HEK293 (cell line): ENCODE measurements at regions not wholly inside any gene's neighbourhood (a gene's known extent, or its start where the extent isn't known, plus 50 kb on each side); places are given as distances from the start of the nearest gene placed in this dataset.

Experiments
- CTCF ChIA-PET: fragments of 350-600 bp; formaldehyde crosslinking; extraction: SDS; loops from one replicate; lab custom pipeline; 2021; ENCODE audit warnings: antibody characterized with exemption; lab: Yijun Ruan, JAX
- POLR2A ChIA-PET: fragments of 300-600 bp; formaldehyde crosslinking; extraction: SDS; loops from one replicate; lab custom pipeline; 2020; ENCODE audit warnings: antibody characterized with exemption, inconsistent platforms; lab: Yijun Ruan, JAX
- H3K27ac ChIP-seq: fragments of 200-500 bp; sonication (Bioruptor generic); 2 replicates; pipeline ENCODE4 v1.5.1; 2014; ENCODE audit warnings: low read depth, low read length, control low read depth, inconsistent platforms; ENCODE audit errors: extremely low read depth
- H3K36me3 ChIP-seq, 2 experiments: fragments of 200-500 bp in 1 of 2; sonication (Bioruptor generic) in 1 of 2; 1 replicate in 1 of 2; 2 replicates in 1 of 2; pipeline ENCODE4 v1.5.1; 2014 to 2017; ENCODE audit warnings: inconsistent platforms in 2 of 2, low read length in 2 of 2; ENCODE audit not compliant: control insufficient read depth in 2 of 2, insufficient read depth in 1 of 2
- H3K4me1 ChIP-seq: fragments of 200-500 bp; sonication (Bioruptor generic); 2 replicates; pipeline ENCODE4 v1.5.1; 2014; ENCODE audit warnings: mild to moderate bottlenecking, low read length, inconsistent platforms; ENCODE audit not compliant: control insufficient read depth, insufficient read depth
- H3K4me3 ChIP-seq: 2 replicates; pipeline ENCODE4 v1.5.1; 2011; ENCODE audit warnings: low read depth, mild to moderate bottlenecking, control low read depth, low read length, moderate library complexity
- H3K9me3 ChIP-seq: fragments of 200-500 bp; sonication (Bioruptor generic); 2 replicates; pipeline ENCODE4 v1.5.1; 2014; ENCODE audit warnings: low read depth, low read length, inconsistent platforms; ENCODE audit not compliant: control insufficient read depth, insufficient read depth
- HOXA7 ChIP-seq: sonication (generic); formaldehyde crosslinking; IDR thresholded peaks from 2 replicates; pipeline ENCODE4 v1.8.1; 2022; ENCODE audit warnings: missing genetic modification reagents, borderline replicate concordance
- KLF7 ChIP-seq: fragments of 450-650 bp; formaldehyde crosslinking; IDR thresholded peaks from 2 replicates; pipeline ENCODE4 v1.5.1; 2016; ENCODE audit warnings: missing biosample characterization, missing genetic modification characterization, borderline replicate concordance
- RBAK ChIP-seq: fragments of 450-650 bp; formaldehyde crosslinking; IDR thresholded peaks from 2 replicates; pipeline ENCODE4 v1.5.1; 2016; ENCODE audit warnings: missing biosample characterization, missing genetic modification characterization
- REPIN1 ChIP-seq: fragments of 450-650 bp; formaldehyde crosslinking; IDR thresholded peaks from 2 replicates; pipeline ENCODE4 v1.5.1; 2017; ENCODE audit warnings: missing biosample characterization, missing genetic modification characterization, low read depth
- ZBTB17 ChIP-seq: fragments of 450-650 bp; formaldehyde crosslinking; IDR thresholded peaks from 2 replicates; pipeline ENCODE4 v1.5.1; 2016; ENCODE audit warnings: missing biosample characterization, missing genetic modification characterization
- ZNF114 ChIP-seq: fragments of 450-650 bp; formaldehyde crosslinking; IDR thresholded peaks from 2 replicates; pipeline ENCODE4 v1.5.0; 2017; ENCODE audit warnings: missing biosample characterization, missing genetic modification characterization
- ZNF19 ChIP-seq: fragments of 450-650 bp; formaldehyde crosslinking; IDR thresholded peaks from 2 replicates; pipeline ENCODE4; 2016; ENCODE audit warnings: missing biosample characterization, missing genetic modification characterization, low read depth
- ZNF202 ChIP-seq: fragments of 450-650 bp; formaldehyde crosslinking; IDR thresholded peaks from 2 replicates; pipeline ENCODE4 v1.5.1; 2016; ENCODE audit warnings: missing biosample characterization, missing genetic modification characterization, borderline replicate concordance
- ZNF211 ChIP-seq: fragments of 450-650 bp; formaldehyde crosslinking; IDR thresholded peaks from 2 replicates; pipeline ENCODE4 v1.5.1; 2016; ENCODE audit warnings: low read depth, missing biosample characterization, missing genetic modification characterization
- ZNF292 ChIP-seq: fragments of 450-650 bp; formaldehyde crosslinking; IDR thresholded peaks from 2 replicates; pipeline ENCODE4 v1.5.1; 2016; ENCODE audit warnings: low read depth, missing biosample characterization, missing genetic modification characterization, borderline replicate concordance
- ZNF391 ChIP-seq: fragments of 450-650 bp; formaldehyde crosslinking; IDR thresholded peaks from 2 replicates; pipeline ENCODE4 v1.5.1; 2016; ENCODE audit warnings: low read depth, missing biosample characterization, missing genetic modification characterization, borderline replicate concordance
- ZNF510 ChIP-seq: fragments of 450-650 bp; formaldehyde crosslinking; IDR thresholded peaks from 2 replicates; pipeline ENCODE4 v1.5.1; 2018; ENCODE audit warnings: mild to moderate bottlenecking, missing genetic modification characterization, missing biosample characterization; ENCODE audit not compliant: insufficient replicate concordance
- ZNF513 ChIP-seq: fragments of 450-650 bp; IDR thresholded peaks from 2 replicates; pipeline ENCODE4 v1.5.1; 2018; ENCODE audit warnings: missing biosample characterization, missing genetic modification characterization
- ZNF521 ChIP-seq: fragments of 450-650 bp; formaldehyde crosslinking; IDR thresholded peaks from 2 replicates; pipeline ENCODE4 v1.5.1; 2017; ENCODE audit warnings: missing biosample characterization, mild to moderate bottlenecking, missing genetic modification characterization
- ZNF645 ChIP-seq: fragments of 450-650 bp; formaldehyde crosslinking; IDR thresholded peaks from 2 replicates; pipeline ENCODE4; 2016; ENCODE audit warnings: missing biosample characterization, missing genetic modification characterization
- ZNF692 ChIP-seq: fragments of 450-650 bp; formaldehyde crosslinking; IDR thresholded peaks from 2 replicates; pipeline ENCODE4 v1.5.1; 2016; ENCODE audit warnings: missing biosample characterization, missing genetic modification characterization

GRCh38 chr3:43962043-43962442 is 271.3 kb downstream of the ABHD5 start:
- H3K36me3 ChIP-seq, result no peaks in the 10 kb centered on the region
- no peaks in the 10 kb centered on the region for H3K9me3 ChIP-seq
- no peak for TF ChIP-seq HOXA7 (CRISPR knock-in tag)
- TF ChIP-seq REPIN1 (tag by site-specific recombination), result no peak
- TF ChIP-seq RBAK (tag by site-specific recombination), result no peak
- TF ChIP-seq ZNF202 (tag by site-specific recombination), result no peak
- TF ChIP-seq ZNF645, result no peak
- TF ChIP-seq ZBTB17 (tag by site-specific recombination), result no peak
- TF ChIP-seq ZNF292, result no peak
- no peak for TF ChIP-seq ZNF521 (tag by site-specific recombination)
- no peak for TF ChIP-seq ZNF510 (tag by site-specific recombination)
- TF ChIP-seq ZNF513, result no peak
- no peak for TF ChIP-seq ZNF211 (tag by site-specific recombination)
- ChIA-PET POLR2A (no interaction called here), CTCF (no interaction called here)
- H3K27ac ChIP-seq, result no peak overlapping the region
- H3K4me3 ChIP-seq, result no peak overlapping the region
- H3K4me1 ChIP-seq, result no peaks in the 10 kb centered on the region

GRCh38 chr3:43963208-43963607 is 272.5 kb downstream of the ABHD5 start:
- Histone ChIP-seq H3K36me3 (no peaks in the 10 kb centered on the region), H3K27ac (no peak overlapping the region), H3K9me3 (no peaks in the 10 kb centered on the region), H3K4me3 (no peak overlapping the region), H3K4me1 (no peaks in the 10 kb centered on the region)
- POLR2A ChIA-PET, result no interaction called here
- TF ChIP-seq KLF7 (tag by site-specific recombination), result no peak
- TF ChIP-seq ZNF391 (tag by site-specific recombination), result no peak
- CTCF ChIA-PET, result no interaction called here

GRCh38 chr3:43964640-43965039 is 273.9 kb downstream of the ABHD5 start:
- Histone ChIP-seq H3K27ac (no peak overlapping the region), H3K36me3 (no peaks in the 10 kb centered on the region), H3K4me1 (no peaks in the 10 kb centered on the region), H3K4me3 (no peak overlapping the region), H3K9me3 (no peaks in the 10 kb centered on the region)
- TF ChIP-seq ZNF391 (tag by site-specific recombination) (no peak), ZNF19 (tag by site-specific recombination) (no peak), ZBTB17 (tag by site-specific recombination) (no peak), ZNF692 (no peak), ZNF114 (tag by site-specific recombination) (no peak)
- CTCF ChIA-PET, result interaction anchor here (0.6 kb wide), 1 partner anchor 31 kb away, joined by 4 read pairs; no protein-coding TSS in a partner anchor
- POLR2A ChIA-PET, result no interaction called here
